Hematopoietic multipotent progenitor cell treated with erythropoietin and hydrocortisone succinate and interleukin-3 and kit ligand, for 6 days (in vitro differentiated cells): ENCODE measurements at regions not wholly inside any gene's neighbourhood (a gene's known extent, or its start where the extent isn't known, plus 50 kb on each side); places are given as distances from the start of the nearest gene placed in this dataset.
"Not testable (repeated sequence)": the region's sequence is repeated elsewhere in the genome, so short reads cannot be mapped to it uniquely, and the experiment has no call there.

Experiments
- DNase-seq: peaks from one replicate; pipeline ENCODE4 v3.0.0-alpha.2; 2015

DNA sequence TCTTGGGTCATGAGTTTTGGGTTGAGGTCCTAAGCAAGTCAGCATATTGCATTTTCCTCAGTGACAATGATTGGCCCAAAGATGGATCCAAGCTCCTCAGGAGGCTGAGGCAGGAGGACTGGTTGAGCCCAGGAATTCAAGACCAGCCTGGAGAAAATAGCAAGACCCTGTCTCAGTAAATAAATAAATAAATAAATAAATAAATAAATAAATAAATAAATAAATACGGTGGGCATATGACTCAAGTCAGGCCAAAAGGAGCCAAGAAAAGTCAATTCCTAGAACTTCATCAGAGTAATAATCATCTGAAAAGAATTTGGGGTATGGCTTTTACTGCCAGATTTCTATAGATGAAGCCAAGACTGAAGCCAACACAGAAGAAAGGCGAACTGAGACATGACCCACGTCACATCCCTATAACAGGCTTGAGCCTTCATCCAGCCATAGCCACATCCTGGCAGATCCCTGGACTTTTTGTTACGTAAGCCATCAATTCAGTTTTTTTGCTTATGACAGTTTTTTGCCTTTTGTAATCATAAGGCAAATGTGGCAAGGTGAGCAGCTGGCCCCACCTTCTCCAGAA, 88.5 kb upstream of the NFASC start:
- no peak for DNase-seq

DNA sequence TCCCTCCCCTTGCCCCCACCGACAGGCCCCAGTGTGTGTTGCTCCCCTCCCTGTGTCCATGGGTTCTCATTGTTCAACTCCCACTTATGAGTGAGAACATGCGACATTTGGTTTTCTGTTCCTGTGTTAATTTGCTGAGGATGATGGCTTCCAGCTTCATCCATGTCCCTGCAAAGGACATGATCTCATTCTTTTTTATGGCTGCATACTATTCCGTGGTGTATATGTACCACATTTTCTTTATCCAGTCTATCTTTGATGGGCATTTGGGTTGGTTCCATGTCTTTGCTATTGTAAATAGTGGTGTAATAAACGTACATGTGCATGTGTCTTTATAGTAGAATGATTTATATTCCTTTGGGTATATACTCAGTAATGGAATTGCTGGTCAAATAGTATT, 85.6 kb upstream of the NFASC start:
- not testable (repeated sequence) for DNase-seq

DNA sequence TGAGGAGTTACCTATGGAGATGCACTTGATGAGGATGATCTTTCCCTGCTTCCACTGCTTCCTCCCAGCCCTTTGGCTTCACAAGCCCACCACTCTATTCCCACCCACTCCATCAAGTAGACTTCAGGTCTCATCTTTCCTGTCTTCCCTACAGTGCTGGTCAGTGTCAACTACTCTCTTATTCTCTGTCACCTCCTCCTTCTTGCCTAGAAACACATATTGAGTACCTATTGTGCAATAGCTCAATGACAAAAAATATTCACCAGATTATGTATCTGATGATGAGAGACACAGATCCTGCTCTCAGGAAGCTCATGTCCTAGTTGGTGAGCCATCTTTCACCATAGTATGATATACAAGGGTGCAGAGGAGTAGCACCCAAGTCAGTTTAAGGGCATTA, 82.2 kb upstream of the NFASC start:
- DNase-seq = no peak

DNA sequence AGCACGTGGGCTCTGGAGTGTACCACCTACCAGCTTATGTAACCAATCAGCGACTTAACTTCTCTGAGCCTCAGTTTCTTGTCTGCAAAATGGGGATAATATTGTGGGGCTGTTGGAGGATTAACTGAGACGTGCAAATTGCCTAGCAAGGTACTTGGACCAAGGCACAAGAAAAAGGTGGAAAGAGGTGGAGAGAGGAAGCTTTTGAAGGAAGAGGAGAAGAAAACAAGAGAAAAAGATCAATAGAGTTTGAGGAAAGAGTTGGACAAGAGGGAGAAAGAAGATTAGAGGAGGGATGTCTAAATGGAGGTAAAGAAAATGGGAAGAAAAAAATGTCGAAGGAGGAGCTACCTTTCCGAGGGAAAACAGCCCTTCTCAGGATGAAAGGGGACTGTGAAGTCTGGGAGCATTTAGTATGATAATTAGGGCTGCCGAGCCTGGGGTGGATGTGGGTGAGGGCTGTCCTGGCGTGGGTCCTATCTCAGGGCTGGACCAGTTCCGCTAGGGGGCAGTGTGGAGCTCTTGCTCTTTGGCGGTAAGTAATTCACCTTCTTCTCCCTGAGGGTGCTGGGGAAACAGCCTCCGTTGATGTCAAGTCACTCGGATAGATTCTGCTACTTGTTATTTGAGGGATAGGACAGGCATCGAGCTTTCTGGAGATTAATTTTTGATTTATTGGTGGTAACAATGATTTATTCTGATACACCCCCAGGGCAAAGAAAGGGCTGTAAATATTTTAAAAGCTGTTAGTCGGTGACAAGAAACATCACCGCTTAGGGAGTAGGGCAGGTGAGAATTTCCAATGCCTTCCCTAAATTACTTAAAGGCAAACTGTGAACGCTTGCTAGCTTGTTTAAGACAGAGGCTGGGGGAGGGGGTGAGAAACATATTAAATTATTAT, 79.0 kb upstream of the NFASC start:
- peak; percentile 88 for DNase-seq

DNA sequence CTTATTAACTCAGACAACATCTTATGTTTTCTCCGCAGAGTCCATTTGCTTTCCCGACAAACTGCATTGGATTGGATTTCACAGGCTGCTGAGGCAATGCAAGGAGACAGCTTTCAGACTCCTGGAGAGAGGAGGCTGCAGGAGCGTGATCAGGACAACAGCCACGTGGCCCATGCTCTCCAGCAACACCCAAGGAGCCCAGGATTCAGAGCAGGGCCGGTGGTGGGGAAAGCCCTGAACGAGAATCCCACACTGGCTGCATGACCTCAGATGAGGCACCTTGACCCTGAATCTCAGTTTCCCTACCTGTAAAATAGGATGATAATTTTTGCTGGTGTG, 78.3 kb upstream of the NFASC start:
- DNase-seq = no peak

DNA sequence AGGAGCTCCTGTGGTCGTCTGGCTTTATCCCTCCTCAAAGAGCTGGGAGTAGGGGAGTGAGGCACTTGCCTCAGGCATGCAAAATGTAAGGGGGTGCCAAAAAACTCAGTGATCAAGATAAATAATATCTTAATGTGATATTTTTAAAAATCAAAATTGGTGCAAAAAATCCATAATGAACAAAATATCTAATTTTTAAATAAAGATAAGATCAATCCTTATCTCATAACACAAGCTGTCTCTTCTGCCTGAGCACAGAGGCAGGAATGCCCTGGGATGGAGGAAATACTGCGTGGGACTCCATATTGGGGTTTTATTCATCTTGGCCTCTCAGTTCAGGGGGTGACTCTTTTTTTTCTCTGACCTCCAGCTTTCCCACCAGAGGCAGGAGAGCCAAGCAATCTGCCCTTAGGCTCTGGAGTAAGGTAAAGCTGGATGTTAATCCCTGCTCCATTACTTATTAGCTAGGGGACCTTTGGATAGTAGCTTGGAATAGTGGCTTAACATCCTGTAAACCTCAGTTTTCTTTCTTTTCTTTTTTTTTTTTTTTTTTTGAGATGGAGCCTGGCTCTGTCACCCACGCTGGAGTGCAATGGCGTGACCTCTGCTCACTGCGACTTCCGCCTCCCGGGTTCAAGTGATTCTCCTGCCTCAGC, 77.3 kb upstream of the NFASC start:
- no peak for DNase-seq

DNA sequence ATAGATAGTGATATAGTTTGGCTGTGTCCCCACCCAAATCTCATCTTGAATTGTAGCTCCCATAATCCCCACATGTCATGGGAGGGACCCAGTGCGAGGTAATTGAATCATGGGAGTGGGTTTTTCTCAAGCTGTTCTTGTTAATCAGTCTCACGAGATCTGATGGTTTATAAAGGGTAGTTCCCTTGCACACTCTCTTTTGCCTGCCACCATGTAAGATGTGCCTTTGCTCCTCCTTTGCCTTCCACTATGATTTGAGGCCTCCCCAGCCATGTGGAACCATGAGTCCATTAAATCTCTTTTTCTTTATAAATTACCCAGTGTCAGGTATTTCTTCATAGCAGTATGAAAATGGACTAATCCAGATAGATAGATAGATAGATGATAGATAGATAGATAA, 73.8 kb upstream of the NFASC start:
- not testable (repeated sequence) for DNase-seq

DNA sequence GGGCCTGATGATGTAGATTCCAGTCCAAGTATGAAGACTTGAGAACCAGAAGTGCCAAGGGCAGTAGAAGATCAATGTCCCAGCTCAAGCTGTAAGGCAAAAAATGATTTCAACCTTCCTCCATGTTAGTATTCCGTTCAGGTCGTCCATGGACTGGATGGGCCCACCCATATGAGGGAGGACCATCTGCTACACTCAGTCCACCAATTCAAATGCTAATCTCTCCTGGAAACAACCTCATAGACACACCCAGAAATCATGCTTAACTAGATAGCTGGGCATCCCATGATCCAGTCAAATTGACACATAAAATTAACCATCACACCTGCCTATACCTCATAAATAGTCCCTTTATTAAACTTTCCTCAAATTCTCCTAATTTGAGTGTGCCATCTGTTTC, 73.3 kb upstream of the NFASC start:
- DNase-seq = no peak

DNA sequence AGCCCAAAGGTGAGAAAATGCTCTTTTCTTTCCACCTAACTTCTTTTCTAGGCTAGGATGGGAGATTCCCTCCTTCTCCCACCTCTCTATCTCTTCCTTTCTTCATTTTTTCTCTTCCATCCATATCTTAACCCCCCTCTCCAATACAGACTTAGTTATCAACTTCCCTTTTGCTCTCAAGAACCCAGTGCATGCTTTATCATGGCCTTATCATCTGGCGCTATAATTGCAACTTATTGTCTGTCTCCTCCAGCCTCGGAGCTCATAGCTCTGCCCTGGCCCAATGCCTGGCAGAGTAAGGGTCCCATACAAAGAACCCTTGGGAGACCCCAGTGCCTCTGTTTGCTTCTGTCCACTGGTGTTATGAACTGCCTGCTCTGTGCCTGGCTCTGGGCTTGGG, 71.0 kb upstream of the NFASC start:
- DNase-seq = peak; percentile 38

DNA sequence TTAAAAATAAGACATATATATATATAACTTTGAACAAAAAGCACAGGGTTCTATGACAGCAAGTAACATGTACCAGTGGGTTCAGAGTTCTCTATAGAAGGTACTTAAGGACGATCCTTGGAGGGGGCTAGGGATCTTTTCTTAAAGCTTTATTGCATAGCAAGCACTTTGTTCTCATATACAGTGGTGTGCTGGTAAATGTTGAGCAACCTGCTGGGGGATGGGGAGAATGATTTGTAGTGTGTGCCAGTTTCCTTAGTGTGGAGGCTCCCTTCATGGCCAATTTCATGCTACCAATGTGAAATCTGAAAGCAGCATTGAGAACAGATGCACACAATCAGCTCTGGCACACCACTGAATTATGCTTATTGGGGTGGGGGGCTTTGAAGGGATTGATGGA, 69.5 kb upstream of the NFASC start:
- DNase-seq = no peak

DNA sequence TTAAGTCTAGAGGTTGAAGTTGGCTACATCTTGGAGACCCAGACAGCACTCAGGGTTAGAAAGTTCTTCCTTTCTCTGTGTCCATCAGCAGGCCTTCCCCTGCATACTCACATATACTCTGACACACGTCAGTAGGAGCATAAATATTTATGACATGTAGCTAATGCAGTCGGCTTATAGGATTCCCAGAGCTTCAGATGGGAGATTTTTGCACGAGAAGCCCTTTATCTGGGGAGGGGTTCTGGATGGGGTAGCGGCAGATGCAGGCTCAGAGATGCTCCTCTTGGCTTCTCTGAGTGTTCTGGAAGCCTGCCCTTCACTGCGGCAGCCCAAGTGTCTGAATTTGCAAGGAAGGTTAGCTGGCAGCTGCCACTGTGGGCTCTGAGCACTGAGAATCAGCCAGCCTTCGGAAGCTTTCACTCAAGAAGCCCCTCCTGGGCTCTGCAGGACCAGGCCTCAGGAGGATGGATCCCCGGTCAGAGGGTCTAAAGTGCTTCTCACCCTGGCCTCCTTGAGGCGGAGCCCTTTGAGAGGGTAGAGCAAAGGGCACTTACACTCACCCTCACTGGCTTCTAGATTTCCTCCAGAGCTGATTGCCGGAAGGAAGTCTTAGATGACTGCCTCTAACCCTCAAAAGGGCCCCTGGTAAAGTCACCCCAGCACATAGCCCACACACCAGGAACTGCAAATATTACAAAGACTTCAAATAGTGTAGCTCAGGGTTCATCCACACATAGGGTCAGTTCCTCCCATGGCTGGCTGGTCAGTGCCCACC, 68.1 kb upstream of the NFASC start:
- DNase-seq = peak; percentile 3

DNA sequence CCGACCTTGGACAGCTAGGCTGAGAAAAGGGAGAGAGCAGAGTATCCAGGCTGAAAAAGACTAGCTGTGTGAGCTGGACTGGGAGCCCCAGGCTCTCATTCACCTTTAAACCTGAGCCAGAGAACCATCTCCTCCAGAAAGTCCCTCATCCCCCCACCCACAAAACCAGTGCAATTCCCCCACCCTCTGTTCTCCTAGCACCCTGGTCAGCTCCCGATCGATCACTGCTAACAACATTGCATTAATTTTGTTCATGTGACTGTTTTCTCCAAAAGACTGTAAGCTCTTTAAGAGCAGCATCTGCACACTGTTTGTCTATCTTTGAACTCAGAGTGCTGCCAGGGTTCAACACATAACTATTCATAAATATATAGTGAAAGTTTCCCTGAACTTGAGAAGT, 67.1 kb upstream of the NFASC start:
- DNase-seq = no peak

DNA sequence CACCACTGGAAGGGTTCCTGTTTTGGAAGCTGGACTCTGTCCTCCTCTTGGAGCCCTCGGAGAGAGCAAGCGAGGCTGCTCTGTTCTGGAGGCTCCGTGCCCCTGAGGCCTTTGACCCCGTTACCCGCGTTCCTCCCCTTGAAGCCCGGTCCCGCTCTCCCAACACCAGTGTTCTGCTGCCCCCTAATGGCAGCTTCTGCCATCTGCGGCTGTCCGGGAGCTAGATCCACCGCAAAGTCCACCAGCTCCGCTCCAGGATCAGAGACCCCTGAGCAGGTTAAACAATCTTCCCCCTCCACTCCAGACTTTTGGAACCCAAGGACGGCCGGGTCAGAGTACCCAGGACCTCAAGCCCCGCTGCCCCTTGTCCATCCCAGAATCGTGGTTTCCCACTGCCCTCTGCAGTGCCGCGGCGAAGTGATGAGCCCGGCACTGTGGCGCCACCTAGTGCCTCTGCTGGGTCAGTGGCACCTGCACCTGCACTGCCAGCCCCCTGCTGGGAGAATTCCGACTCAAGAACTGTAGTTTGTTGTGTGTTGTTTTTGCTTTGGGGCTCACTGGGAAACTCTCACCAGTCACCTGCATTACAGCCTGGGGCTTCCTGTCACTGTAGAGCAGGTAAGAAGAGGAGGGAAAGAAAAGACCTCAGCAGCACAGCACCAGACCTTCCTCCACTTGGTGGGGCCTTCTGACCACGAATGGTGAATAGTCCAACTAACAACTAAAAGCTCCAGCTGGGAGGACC, 63.5 kb upstream of the NFASC start:
- DNase-seq = peak; percentile 93

DNA sequence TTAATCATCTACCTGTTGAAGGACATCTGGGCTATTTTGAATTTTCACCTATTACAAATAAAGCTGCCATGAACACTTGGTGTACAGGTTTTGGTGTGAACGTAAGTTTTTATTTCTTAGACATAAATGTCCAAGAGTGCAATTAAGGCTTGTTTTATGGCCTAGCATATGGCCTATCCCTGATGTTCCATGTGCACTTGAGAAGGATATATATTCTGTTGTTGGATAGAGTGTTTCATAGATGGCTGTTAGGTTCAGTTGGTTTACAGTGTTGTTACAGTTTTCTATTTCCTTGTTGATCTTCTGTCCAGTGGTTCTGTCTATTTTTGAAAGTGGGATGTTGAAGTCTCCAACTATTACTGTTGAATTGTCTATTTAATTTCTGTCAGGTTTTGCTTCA, 61.2 kb upstream of the NFASC start:
- DNase-seq = no peak

DNA sequence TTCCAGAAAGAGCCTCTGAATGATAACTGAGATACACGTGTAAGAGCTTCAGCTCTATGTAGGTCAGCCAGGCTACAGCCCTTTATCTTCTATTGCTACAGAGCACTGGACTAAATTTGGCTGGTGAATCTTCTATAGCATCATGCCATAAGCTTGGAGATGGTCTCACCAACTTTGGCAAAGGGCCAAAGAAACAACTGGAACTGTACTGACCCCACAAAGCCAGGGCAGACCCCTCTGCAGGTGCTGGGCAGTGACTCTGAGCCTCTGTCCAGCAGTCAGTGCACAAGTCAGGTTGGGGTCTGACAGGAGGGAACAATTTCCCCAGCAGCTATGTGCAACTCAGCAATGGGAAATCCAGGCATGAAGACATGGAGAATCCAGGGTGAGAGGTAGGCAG, 57.8 kb upstream of the NFASC start:
- no peak for DNase-seq

DNA sequence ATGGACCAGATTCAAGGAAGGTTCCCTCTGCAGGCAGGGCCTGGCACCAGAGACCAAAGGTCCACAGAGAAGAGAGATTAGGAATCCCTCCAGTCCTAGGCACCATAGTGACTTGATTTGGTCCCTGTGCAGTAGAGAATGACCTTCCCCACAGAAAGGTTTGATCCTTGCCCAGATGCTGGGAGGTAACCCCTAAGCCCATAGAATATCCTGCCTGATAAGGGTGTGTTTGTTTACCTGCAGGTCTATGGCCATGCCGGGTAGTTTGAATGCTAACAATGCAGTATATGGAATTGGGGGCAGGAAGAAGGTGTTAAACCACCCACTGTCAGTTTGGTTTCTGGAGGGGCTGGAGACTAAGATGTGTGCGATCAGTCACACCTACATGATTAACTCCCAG, 57.1 kb upstream of the NFASC start:
- no peak for DNase-seq

DNA sequence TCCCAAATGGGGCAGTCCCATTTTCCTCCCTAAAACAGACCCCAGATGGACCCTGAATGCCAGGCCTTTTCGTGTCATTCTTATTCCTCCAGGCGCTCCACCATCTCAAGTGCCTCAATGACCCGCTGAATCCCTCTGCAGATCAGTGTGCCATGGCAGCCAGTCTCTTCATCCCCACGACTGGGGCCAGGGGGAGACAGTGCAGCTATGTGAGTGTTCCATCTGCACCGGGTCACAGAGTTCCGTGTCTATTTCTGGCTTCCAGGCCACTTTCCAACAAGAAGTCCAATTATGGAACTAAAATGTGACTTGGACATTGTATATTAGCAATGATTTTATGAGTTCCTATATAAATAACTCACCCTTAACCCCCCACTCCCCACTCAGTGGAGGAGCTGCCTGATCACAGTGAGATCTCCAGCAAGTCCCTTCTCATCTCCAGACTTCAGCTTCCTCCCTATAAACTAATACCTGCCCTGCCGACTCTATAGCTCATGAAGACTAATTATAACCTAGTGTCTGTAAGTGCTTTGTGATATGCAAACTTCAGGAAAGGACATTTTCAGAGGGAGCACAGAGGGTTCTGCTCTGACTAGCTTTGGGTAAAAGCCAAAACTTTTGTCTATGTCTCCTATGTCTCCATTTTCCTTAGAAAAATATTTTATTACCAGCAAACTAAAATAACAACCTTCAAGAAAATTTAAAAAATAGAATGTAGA, 56.3 kb upstream of the NFASC start:
- DNase-seq = no peak

DNA sequence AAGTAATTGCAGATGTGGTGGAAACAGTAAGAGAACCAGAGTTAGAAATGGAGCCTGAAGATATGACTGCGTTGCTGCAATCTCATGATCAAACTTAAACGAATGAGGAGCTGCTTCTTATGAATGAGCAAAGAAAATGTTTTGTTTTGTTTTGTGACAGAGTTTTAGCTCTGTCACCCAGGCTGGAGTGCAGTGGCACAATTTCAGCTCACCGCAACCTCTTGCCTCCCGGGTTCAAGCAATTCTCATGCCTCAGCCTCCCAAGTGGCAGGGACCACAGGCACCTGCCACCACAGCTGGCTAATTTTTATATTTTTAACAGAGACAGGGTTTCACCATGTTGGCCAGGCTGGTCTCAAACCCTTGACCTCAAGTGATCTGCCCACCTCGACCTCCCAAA, 53.3 kb upstream of the NFASC start:
- no peak for DNase-seq

DNA sequence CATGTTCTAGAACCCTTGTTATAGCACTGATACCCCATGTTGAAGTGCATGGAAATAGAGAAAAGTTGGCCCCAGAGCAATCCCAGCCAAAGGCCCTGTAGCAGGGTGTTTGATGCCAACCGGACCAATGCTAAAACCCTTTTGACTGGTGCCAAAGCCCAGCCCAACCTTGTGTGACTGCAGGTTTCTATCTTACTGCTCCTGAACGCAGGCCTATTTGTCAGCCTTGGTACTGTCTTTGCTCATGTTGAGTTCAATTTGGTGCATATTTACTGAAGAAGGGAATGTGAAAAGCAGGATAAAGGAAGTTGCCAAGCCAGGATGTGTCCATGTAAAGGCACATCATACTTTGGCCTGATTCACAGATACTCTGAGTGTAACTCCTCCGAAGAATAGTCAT, 51.7 kb upstream of the NFASC start:
- no peak for DNase-seq

DNA sequence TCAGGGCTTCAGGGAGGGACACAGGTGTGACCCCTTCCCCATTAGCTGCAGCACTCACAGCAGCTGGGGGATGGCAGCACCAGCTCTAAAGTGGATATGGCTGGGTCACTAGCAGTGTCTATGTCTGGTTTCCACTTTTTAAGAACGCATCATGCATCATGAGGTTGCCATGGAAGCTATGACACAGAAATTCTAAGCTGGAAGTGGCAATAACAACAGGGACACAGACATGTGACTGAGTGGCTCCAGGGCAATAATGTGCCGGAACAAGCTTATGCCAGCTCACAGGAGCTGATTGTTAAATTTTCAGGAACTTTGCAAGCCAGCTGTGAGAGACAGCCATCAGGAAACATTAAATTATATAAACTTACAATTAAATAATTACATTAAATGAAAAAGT, 51.2 kb upstream of the NFASC start:
- DNase-seq = no peak
